Stimulated activated effector memory CD8-positive, alpha-beta T cell treated with anti-CD3 and anti-CD28 coated beads, Interleukin-12 subunit alpha, Interleukin-12 subunit beta, amount 100 ng/mL, for 72 hours (primary cell): ENCODE measurements at regions not wholly inside any gene's neighbourhood (a gene's known extent, or its start where the extent isn't known, plus 50 kb on each side); places are given as distances from the start of the nearest gene placed in this dataset.

Experiments used
- ATAC-seq: fragments of 150-1000 bp; cut with Tn5 transposase; 2 replicates; pipeline ENCODE4 v1.10.0; 2021
- DNase-seq, 2 donors: peaks; one replicate each; pipeline ENCODE4 v3.0.0; 2021 to 2022; ENCODE audit warnings: low spot score in 2 of 2
- H3K27ac Mint-ChIP-seq: one replicate; pipeline ENCODE4 v1.8.0; 2022; ENCODE audit warnings: mild to moderate bottlenecking, mixed read lengths
- H3K36me3 Mint-ChIP-seq: one replicate; pipeline ENCODE4 v1.8.0; 2022; ENCODE audit warnings: mild to moderate bottlenecking, mixed read lengths
- H3K4me1 Mint-ChIP-seq: one replicate; pipeline ENCODE4 v1.8.0; 2022; ENCODE audit warnings: mixed read lengths
- H3K4me3 Mint-ChIP-seq: one replicate; pipeline ENCODE4 v1.8.0; 2022; ENCODE audit warnings: mild to moderate bottlenecking, mixed read lengths
- H3K9me3 Mint-ChIP-seq: one replicate; pipeline ENCODE4 v1.8.0; 2022; ENCODE audit warnings: mixed read lengths

DNA sequence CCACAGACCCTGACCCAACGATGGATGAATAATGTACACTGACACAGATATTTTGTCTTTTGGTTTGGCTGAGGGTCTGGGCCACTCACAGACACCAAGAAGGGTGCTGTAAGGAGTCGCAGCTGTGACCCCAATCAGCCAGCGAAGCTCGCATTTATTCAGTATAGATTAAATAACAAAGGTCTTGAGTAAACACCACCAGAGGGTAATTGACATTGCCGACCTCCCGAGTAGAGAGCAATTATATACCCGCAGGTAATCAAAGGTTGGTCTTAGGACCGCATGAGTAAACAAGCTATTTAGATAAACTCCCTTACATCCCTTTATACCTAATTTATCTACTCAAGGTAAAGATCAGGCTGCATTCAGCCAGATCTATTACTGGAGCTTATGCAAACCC is 297.1 kb downstream of the ADAM29 start:
- Mint-ChIP-seq H3K36me3 (no peaks in the 10 kb centered on the region), H3K4me1 (no peaks in the 10 kb centered on the region), H3K9me3 (peaks cover 8% of the 10 kb centered on the region), H3K27ac (no peak overlapping the region), H3K4me3 (no peak overlapping the region)
- ATAC-seq (no peak), DNase-seq (no peak)

DNA sequence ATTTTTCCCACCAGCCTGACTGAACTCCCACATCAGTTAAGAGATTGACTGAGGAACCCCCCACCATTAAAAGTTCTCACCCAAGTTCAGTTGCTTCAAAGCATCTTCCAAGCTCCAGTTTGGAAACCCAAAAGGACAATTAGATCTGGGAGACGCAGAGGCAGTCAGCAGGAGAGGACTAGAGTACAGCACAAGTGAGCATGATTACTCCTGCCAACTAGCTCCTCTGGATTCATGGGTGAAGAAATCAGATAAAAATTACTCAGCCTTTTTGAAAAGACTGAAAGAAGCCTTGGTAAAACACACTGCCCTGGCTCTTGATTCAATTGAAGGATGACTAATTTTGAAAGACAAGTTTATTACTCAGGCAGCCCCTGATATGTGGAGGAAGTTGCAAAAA is 297.5 kb downstream of the ADAM29 start:
- no peak for DNase-seq
- Mint-ChIP-seq H3K4me1 (no peaks in the 10 kb centered on the region), H3K9me3 (peaks cover 8% of the 10 kb centered on the region), H3K27ac (no peak overlapping the region), H3K4me3 (no peak overlapping the region), H3K36me3 (no peaks in the 10 kb centered on the region)
- no peak for ATAC-seq

- no peak for DNase-seq
- Mint-ChIP-seq H3K36me3 (no peaks in the 10 kb centered on the region), H3K9me3 (no peaks in the 10 kb centered on the region), H3K27ac (no peak overlapping the region), H3K4me1 (no peaks in the 10 kb centered on the region), H3K4me3 (no peak overlapping the region)
- no peak for ATAC-seq
These were observed 311.0 kb downstream of the ADAM29 start for GRCh38 chr4:175229154-175229553.

GRCh38 chr4:175234162-175234561 is 316.0 kb downstream of the ADAM29 start:
- no peaks in the 10 kb centered on the region for H3K4me1 Mint-ChIP-seq
- H3K36me3 Mint-ChIP-seq, result no peaks in the 10 kb centered on the region
- DNase-seq (no peak), ATAC-seq (no peak)
- no peak overlapping the region for H3K4me3 Mint-ChIP-seq
- H3K9me3 Mint-ChIP-seq, result no peaks in the 10 kb centered on the region
- no peak overlapping the region for H3K27ac Mint-ChIP-seq

DNA sequence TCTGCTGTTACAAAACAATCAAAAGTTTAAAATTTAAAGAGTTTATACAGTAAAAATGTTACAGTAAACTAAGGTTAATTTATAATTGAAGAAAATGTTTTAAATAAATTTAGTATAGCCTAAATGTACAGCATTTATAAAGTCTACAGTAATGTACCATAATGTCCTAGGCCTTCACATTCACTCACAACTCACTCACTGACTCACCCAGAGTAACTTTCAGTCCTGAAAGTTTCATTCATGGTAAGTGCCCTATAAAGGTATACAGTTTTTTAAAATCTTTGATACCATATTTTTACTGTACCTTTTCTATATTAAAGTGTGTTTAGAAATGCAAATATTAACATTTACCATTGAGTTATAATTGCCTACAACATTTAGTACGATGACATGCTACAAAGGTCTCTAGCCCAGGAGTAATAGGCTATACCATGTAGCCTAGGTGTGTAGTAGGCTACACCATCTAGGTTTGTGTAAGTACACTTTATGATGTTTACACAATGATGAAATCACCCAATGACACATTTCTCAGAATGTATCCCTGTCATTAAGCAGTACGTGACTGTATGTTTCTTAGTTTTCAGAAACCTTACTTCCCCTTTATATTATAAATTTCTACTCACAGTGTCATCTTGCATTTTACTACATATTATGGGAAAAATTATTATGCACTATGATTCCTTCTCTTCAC is 320.8 kb downstream of the ADAM29 start:
- H3K36me3 Mint-ChIP-seq, result no peaks in the 10 kb centered on the region
- no peaks in the 10 kb centered on the region for H3K9me3 Mint-ChIP-seq
- H3K27ac Mint-ChIP-seq, result no peak overlapping the region
- ATAC-seq (no peak), DNase-seq (no peak)
- H3K4me1 Mint-ChIP-seq, result no peaks in the 10 kb centered on the region
- H3K4me3 Mint-ChIP-seq, result no peak overlapping the region

GRCh38 chr4:175246941-175247340 is 328.8 kb downstream of the ADAM29 start:
- H3K4me1 Mint-ChIP-seq, result no peaks in the 10 kb centered on the region
- H3K27ac Mint-ChIP-seq, result no peak overlapping the region
- ATAC-seq (no peak), DNase-seq (no peak)
- peaks cover 5% of the 10 kb centered on the region for H3K9me3 Mint-ChIP-seq
- no peaks in the 10 kb centered on the region for H3K36me3 Mint-ChIP-seq
- no peak overlapping the region for H3K4me3 Mint-ChIP-seq

DNA sequence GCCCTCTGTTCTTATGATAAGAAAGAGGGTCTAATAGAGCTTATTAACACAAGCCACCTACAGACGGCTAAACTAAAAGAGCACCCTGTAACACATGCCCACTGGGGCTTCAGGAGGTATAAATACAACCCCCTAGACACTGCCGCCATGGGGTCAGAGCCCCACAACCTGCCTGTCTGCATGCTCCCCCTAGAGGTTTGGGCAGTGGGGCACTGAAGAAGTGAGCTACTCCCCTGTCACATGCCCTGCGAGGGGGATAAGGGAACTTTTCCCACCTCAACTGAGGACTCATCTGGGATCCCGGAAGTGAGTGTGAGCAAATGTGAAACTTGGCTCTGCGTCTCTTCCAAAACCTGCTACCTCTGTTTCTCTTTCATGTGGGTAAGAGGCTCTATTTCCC is 334.5 kb downstream of the ADAM29 start:
- Mint-ChIP-seq H3K9me3 (peaks cover 5% of the 10 kb centered on the region), H3K27ac (no peak overlapping the region), H3K4me1 (no peaks in the 10 kb centered on the region), H3K4me3 (no peak overlapping the region), H3K36me3 (no peaks in the 10 kb centered on the region)
- ATAC-seq, result no peak
- DNase-seq, result no peak

GRCh38 chr4:175253184-175253902 is 335.2 kb downstream of the ADAM29 start:
- Mint-ChIP-seq H3K27ac (no peak overlapping the region), H3K9me3 (peaks cover 5% of the 10 kb centered on the region), H3K4me3 (no peak overlapping the region), H3K4me1 (no peaks in the 10 kb centered on the region), H3K36me3 (no peaks in the 10 kb centered on the region)
- no peak for DNase-seq
- ATAC-seq, result no peak

DNA sequence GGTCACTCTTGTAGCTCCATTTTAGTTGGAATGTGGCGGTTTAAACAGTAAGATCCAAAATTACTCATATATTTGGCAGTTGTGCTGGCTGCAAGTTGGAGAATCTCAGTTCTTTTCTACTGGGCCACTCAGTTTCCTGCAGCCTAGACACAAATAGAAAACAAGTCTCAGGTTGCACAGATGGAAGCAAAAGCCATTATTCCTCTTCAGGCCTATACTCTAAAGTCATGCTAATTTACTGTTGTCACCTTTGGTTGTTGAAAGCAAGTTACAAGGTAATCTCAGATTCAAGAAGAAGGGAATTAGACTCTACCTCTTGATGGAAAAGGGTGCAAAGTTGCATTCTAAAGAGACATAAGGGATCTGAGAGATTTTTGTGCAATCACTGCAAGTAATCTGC is 345.4 kb downstream of the ADAM29 start:
- ATAC-seq (no peak), DNase-seq (no peak)
- no peaks in the 10 kb centered on the region for H3K4me1 Mint-ChIP-seq
- peaks cover 3% of the 10 kb centered on the region for H3K9me3 Mint-ChIP-seq
- no peak overlapping the region for H3K4me3 Mint-ChIP-seq
- H3K36me3 Mint-ChIP-seq, result no peaks in the 10 kb centered on the region
- H3K27ac Mint-ChIP-seq, result no peak overlapping the region

DNA sequence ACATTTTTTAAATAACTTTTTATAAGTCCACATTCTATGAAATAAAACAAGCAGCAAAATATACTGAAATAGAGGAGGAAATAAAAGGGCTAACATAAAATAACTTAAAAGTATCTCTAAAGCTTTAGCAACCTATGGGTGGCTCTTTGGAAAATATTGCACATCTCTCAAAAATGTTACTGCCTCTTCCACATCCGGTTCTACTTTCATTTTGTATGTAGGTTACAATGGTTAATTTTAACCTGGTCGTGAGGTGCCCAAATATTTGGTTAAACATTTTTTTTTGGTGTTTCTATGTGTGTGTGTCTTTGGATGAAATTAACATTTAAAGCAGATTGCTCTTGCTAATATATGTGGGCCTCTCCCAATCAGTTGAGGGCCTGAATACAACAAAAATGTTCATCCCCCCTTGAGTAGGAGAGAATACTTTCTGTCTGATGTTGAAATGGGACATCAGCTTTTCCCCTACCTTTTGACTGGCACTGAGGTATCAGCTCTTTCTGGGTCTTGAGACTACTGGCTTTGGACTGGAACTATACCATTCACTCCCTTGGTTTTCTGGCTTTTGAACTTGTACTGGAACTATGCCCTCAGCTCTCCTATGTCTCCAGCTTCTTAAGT is 353.0 kb downstream of the ADAM29 start:
- no peak for ATAC-seq
- Mint-ChIP-seq H3K36me3 (no peaks in the 10 kb centered on the region), H3K4me1 (no peaks in the 10 kb centered on the region), H3K4me3 (no peak overlapping the region), H3K27ac (no peak overlapping the region), H3K9me3 (peaks cover 4% of the 10 kb centered on the region)
- no peak for DNase-seq

DNA sequence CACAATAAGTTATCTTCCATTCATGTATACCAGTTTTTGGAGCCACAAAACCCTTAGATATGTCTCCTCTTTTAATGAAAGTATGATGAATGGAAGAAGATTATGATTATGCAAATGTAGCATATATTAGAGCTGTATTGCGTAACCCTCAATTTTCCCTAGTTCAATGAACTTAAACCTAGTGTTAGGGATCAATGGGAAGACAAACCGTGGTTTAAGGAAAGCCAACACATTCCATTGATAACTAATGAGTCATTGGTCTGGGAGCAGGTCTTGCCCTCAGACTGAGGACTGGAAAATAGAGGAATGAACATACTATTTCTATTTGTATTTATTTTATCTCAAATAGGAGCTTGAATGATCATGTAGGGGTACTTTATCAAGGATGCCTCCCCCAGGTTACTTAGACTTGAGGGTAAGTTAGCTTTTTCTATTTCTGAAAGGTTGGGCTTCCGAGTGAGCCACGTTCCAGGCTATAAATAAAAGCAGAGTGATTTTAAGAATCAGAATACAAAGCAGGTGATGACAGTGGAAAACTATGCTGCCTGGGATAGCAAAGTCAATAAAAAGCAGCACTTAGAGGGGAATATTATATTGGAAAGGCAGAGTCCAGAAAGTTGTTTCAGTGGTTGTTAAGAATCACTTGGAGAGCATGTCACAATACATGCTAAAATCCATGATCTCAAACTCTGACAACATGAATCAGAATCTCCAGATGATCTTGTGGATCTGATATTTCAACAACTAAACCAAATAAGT is 356.0 kb downstream of the ADAM29 start:
- Mint-ChIP-seq H3K9me3 (peaks cover 6% of the 10 kb centered on the region), H3K27ac (no peak overlapping the region), H3K4me1 (no peaks in the 10 kb centered on the region), H3K4me3 (no peak overlapping the region), H3K36me3 (no peaks in the 10 kb centered on the region)
- ATAC-seq (no peak), DNase-seq (no peak)

DNA sequence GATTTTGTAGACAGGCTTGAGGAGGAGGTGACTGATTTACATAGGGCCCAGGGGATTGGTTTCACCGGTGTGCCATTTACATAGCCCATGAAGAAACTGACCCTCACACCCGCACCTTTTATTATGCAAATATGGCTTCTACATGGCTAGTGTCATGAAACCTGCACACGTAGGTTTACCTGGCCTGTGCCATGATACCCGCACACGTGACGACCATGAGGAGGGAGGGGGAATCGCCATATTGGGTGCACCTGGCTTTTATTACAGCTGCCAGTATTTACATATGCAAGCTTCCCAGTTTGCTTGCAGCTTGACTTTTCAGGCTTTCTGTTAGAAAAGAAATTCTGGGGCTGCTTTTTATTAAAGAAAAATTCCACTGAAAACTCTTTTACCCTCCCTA is 359.7 kb downstream of the ADAM29 start:
- no peak overlapping the region for H3K27ac Mint-ChIP-seq
- DNase-seq, result no peak
- no peak overlapping the region for H3K4me3 Mint-ChIP-seq
- no peaks in the 10 kb centered on the region for H3K36me3 Mint-ChIP-seq
- H3K4me1 Mint-ChIP-seq, result no peaks in the 10 kb centered on the region
- no peak for ATAC-seq
- H3K9me3 Mint-ChIP-seq, result peaks cover 9% of the 10 kb centered on the region

GRCh38 chr4:175280153-175280552 is 362.0 kb downstream of the ADAM29 start:
- Mint-ChIP-seq H3K36me3 (no peaks in the 10 kb centered on the region), H3K9me3 (peaks cover 19% of the 10 kb centered on the region), H3K4me1 (no peaks in the 10 kb centered on the region), H3K4me3 (no peak overlapping the region), H3K27ac (no peak overlapping the region)
- DNase-seq (no peak), ATAC-seq (no peak)

DNA sequence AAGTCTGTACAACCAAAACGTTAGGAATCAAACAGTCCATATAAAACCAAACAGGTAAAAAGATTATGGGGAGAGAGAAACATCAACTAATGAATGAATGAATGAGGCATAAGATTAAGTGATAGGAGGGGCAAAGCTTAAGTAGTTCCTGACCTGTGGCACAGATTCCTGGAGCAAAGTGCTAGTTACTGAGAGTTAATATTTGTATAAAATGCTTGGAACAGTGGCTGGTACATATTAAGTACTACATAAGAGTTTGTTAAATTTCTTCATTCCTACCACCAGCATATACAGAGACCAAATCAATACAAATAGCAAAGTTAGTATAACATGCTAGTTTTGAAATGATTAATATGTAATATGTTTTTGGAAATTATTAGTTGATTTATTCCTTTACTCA is 363.7 kb downstream of the ADAM29 start:
- ATAC-seq, result no peak
- Mint-ChIP-seq H3K36me3 (no peaks in the 10 kb centered on the region), H3K4me1 (no peaks in the 10 kb centered on the region), H3K4me3 (no peak overlapping the region), H3K27ac (no peak overlapping the region), H3K9me3 (peaks cover 30% of the 10 kb centered on the region)
- DNase-seq, result no peak

DNA sequence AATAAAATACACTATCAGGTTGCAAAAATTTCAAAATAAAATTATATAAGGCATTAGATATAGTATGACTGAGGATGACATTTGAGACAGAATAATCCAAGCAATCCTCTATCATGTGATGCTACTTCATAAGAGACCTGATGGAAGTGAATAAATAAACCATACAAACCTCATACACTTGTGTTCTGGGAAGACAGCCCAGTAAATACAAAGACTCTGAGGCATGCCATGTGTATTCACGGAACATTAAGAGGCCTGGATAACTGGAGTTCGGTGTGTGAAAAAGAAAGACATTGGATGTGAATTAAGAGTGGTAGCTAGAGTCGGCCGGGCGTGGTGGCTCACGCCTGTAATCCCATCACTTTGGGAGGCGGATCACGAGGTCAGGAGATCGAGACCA is 364.2 kb downstream of the ADAM29 start:
- ATAC-seq, result no peak
- no peaks in the 10 kb centered on the region for H3K36me3 Mint-ChIP-seq
- H3K27ac Mint-ChIP-seq, result no peak overlapping the region
- peaks cover 34% of the 10 kb centered on the region for H3K9me3 Mint-ChIP-seq
- no peak overlapping the region for H3K4me3 Mint-ChIP-seq
- no peaks in the 10 kb centered on the region for H3K4me1 Mint-ChIP-seq
- no peak for DNase-seq
